HG03460 (cell line): ENCODE measurements at regions not wholly inside any gene's neighbourhood (a gene's known extent, or its start where the extent isn't known, plus 50 kb on each side); places are given as distances from the start of the nearest gene placed in this dataset.

ENCODE experiments used
- ATAC-seq: cut with Tn5 transposase; IDR thresholded peaks from one replicate; pipeline ENCODE4 v1.9.1; 2021; ENCODE audit not compliant: unreplicated experiment

GRCh38 chr2:39534095-39534711 lies 97.1 kb upstream of the MAP4K3 start:
- ATAC-seq: no peak

GRCh38 chr2:39535636-39536185 lies 98.6 kb upstream of the MAP4K3 start:
- no peak for ATAC-seq

- no peak for ATAC-seq
Measured at GRCh38 chr2:39537150-39537549, 100.1 kb upstream of the MAP4K3 start.

- ATAC-seq: no peak
Measured at GRCh38 chr2:39538718-39539117, 101.6 kb upstream of the MAP4K3 start.

- no peak for ATAC-seq
Measured at GRCh38 chr2:39540414-39540813, 103.3 kb upstream of the MAP4K3 start.

GRCh38 chr2:39541011-39541930 lies 104.2 kb upstream of the MAP4K3 start:
- no peak for ATAC-seq

- ATAC-seq: no peak
Measured at GRCh38 chr2:39542523-39542922, 105.4 kb upstream of the MAP4K3 start.

GRCh38 chr2:39545957-39546356 lies 108.9 kb upstream of the MAP4K3 start:
- no peak for ATAC-seq

- no peak for ATAC-seq
Measured at GRCh38 chr2:39546409-39546808, 109.3 kb upstream of the MAP4K3 start.

GRCh38 chr2:39546937-39547336 lies 109.9 kb upstream of the MAP4K3 start:
- no peak for ATAC-seq

- no peak for ATAC-seq
Measured at GRCh38 chr2:39547811-39548719, 111.0 kb upstream of the MAP4K3 start.

- no peak for ATAC-seq
Measured at GRCh38 chr2:39549000-39549399, 111.9 kb upstream of the MAP4K3 start.

- no peak for ATAC-seq
Measured at GRCh38 chr2:39549718-39550464, 112.8 kb upstream of the MAP4K3 start.

GRCh38 chr2:39550701-39551285 lies 113.7 kb upstream of the MAP4K3 start:
- ATAC-seq: no peak

GRCh38 chr2:39558906-39559305 lies 106.8 kb upstream of the TMEM178A start:
- no peak for ATAC-seq

GRCh38 chr2:39563572-39563971 lies 102.1 kb upstream of the TMEM178A start:
- no peak for ATAC-seq

- no peak for ATAC-seq
Measured at GRCh38 chr2:39567507-39567906, 98.2 kb upstream of the TMEM178A start.

GRCh38 chr2:39568116-39568515 lies 97.6 kb upstream of the TMEM178A start:
- ATAC-seq: no peak

- ATAC-seq: no peak
Measured at GRCh38 chr2:39568561-39569006, 97.1 kb upstream of the TMEM178A start.

- ATAC-seq: no peak
Measured at GRCh38 chr2:39570130-39570555, 95.6 kb upstream of the TMEM178A start.
